GM18519 (cell line): ENCODE measurements at regions not wholly inside any gene's neighbourhood (a gene's known extent, or its start where the extent isn't known, plus 50 kb on each side); places are given as distances from the start of the nearest gene placed in this dataset.

Source experiments
- ATAC-seq: cut with Tn5 transposase; IDR thresholded peaks from one replicate; pipeline ENCODE4 v1.9.1; 2021; ENCODE audit warnings: mild to moderate bottlenecking, moderate library complexity; ENCODE audit not compliant: unreplicated experiment, low FRiP score

DNA sequence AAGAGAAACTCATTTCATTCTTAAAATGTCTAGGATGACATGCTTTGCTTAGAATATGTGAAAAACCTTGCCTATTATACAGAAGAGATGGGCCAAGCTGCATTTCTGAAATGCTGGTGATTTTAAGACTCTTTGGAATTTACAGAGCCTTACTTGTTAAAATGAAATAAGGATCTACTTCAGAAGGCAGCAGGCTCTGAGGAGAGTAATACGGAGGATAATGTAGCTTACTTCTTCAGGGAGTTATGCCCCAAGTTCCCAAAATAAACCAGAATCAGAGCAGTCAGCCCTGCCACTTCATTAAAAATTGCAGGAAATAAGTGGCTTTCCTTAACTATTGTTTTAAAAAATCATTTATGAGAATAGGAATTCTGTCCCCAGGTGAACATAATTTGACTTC is 1000.3 kb upstream of the RAG2 start:
- ATAC-seq = no peak

DNA sequence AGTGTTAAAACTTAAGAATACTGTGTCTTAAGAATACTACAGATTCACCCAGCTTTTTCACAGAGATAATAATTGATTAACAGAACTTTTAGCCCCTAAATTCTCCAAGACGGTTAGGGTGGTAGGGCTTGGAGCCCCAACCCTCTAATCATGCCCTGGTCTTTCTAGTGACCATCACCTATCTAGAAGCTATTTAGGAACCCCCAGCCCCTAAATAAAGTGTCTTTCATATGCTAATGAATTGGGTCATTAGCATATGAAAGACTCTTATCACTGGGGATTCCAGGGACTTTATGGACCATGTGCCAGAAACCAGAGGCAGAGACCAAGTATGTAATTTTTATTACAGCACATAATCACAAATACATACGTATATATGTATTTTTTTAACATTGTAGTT is 999.7 kb upstream of the RAG2 start:
- no peak for ATAC-seq

DNA sequence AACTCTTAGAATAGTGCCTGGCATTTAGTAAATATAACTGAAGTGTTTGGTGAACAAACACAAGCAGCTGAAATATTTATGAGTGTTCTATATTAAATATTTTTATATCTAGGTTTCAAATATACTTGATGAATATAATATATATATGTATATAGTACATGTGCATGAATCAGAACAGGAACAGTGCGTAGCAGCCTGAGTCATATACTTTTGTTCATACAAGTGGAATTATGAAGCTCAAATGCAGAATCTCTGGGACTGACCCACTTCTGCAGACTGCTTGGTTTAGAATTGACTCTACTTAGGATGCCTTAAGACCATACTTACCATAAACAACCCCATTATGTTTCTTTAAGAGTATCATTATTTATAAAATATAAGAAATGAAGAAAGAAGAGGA is 997.8 kb upstream of the RAG2 start:
- ATAC-seq = no peak

DNA sequence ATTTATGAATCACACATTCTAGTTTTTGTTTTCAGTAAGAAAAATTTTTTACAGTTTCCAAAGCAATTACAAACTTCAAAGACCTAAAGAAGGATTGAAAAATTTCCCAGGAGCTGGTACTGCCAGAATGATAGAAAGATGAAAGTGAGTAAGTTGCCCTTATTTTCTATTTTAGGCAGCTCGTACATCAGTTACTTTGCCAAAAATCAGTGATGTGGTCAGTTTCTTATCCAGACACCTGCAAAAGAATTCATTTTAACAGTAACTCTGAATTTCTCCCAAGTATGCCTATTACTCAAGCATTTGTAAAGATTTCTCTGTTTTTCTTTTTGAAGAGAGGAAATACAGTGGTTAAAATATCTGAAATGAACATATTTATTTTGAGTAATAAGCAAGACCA is 976.3 kb upstream of the RAG2 start:
- ATAC-seq = no peak

DNA sequence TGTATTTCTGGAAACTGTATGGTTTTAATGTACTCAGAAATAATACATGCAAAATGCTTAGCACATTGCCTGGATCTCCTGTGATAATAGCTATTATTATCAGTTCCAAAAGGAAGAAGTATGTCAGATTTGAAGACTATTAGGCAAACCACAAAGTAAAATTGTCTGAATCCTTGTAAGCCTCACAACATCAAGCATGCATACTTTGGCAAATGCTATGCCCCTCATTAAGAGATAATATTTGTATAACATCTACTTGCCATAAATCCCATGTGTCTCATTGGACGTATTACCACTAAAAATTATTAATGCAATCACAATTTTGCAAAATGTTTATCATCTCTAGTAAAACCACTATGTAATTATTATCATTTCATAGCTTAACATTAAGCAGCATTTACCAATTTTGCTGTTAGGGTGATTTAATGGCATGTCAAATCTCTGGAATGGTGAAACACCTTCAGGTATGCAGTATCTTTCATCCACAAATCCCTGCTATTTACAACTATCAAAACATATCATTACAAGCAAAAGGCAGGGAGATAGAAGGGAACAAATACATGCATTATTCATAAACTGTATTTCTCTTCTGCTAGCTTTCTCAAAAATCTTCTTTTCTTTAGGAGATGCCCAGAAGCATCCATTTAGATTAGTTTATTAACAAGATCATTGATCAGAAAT is 974.6 kb upstream of the RAG2 start:
- no peak for ATAC-seq

DNA sequence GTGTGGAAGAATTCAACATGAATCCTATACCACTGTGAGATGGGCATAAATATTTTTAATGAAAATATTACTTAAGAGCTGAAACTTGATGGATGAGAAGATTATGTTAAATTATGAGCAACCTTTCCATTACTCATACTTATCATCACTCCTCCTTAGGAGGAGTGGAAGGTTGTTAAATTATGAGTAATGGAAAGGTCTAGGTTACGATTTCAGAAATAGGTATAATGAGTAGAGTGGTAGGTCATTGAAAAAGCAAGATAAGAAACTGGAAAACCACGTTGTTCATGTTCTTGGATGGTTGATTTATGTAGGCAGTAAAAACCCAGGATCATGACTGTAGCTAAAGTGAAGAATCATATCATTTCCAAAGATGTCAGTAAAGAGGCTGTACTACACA is 973.2 kb upstream of the RAG2 start:
- ATAC-seq = no peak

DNA sequence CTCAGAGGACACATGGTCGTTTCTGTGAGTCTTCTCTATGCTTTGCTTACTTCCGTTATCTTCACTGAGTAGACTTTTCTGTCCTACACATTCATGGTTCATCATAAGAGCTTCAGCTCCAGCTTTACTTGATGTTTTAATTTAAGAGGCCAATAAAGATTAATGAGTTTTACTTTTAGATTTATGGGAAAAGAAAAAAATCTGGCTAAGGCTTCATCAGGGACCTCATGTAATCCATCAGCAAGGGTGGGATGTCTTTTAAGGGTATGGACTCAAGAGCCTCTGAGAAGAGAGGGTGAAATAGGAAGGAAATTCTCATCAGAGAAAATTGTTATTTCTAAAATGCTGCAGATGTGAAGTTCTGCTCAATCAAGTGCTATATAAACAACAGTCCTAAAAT is 963.0 kb upstream of the RAG2 start:
- ATAC-seq = no peak

DNA sequence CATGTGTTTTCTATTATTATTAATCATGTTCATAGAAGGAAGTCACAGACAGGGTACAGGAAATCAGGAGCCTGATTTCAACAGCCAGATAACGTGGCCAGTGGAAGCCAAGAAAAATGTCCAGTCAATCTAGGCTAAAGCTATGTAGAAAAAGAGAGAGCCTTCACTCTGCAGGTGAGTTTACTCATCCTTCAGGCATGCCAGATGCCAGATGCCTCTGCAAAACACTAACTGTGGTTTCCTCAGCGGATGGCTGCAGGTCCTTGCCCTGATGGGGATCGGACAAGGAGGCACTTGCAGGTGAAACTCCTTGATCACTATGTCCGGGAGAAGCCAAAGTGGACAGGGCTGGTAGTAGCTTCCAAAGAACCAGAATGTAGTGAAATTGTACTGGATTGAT is 962.3 kb upstream of the RAG2 start:
- no peak for ATAC-seq

DNA sequence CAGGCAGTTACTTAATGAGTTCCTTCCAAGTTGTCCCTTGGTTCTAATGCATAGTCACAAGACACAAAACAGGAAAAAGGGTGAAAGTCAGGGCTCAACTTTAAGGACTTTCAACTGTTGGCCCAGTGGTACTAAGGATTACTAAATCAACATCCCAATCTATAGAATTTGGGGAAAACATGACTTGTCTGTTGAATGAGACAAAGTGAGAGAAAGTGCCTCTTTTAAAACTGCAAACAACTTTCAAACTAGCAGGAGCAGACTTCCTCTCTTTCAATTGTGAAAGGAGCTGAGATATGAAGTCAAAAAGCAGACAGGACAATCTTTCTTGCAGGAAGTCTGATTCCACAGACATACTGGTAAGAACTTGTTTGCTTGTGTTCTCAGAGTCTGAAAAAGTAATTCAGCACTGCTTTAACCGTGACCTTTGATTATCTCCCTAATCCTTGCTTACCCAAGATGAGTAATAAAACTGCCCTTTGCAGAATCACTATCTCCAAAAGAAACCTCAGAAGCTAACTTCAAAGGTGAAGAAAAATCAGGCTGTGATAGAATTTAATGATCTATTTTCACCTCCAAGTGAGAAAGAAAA is 960.7 kb upstream of the RAG2 start:
- ATAC-seq = no peak

DNA sequence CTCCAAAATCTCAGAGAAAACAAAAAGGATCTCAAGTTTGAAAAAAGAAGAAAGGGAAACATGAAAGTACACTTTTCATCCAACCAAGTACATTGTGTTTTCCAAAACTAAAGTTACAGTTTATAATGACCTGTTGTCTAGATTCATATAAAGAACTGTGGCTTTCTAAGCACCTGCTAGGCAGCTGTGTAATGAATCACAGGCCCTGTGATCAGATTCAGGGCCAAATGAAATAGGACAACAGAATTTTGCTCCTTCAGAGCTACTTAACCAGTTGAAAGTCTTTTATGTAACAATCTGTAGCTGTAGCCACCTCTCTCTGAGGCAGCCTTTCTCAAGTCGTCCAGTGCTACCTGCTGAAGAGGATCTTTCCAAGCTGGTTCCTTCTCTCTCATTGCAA is 960.0 kb upstream of the RAG2 start:
- ATAC-seq = no peak

DNA sequence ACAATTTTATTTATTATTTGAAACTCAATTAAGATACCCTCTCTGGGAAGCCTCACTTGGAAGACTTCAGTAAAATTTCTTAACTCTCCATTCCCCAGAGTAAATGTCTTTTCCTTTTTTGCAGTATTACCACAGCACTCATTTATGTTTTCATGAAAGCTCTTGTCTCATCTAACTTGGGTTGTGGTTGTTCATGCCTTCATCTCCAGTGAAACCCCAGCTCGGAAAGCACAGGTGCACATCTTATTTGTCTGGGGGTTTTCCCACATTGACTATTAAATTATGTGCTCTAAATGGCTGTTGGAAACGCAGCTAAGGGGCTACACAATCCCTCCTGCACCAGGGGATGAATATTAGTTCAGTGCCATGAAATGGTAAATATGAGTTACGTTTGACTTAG is 954.2 kb upstream of the RAG2 start:
- no peak for ATAC-seq

DNA sequence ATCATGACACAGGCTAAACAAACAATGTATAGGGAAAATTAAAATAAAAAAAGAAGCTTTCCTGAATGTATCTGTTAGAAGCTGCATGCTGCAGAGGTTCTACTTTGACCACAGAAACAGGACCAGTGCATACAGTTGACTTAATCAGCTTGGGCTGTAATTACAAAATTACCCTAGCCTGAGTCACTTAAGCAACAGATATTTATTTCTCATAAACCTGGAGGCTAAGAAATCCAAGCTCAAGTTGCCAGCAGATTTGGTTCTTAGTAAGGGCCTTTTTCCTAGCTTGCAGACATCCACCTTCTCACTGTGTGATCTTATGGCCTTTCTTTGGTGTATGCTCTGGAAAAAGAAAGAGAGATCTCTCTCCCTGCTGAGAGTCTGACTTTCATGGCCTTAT is 946.5 kb upstream of the RAG2 start:
- ATAC-seq = no peak

DNA sequence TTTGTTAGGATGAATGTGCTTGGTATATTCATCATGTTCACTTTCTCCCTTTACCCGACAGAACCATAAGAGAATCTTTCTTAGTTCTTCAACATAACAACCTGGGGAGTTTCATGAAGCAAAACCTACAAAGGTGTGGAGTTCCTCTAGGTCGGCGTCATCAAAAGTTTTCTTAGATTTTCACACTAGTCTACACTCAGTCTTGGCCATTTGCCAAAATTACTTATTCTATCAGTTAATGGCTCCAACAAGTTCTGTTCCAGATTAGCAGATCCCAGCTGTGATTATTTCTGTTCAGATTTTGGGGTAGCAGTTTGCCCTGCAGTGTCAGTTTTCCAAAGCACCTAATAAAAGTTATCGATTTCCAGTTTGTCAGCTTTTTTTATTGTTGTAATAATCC is 935.8 kb upstream of the RAG2 start:
- no peak for ATAC-seq

DNA sequence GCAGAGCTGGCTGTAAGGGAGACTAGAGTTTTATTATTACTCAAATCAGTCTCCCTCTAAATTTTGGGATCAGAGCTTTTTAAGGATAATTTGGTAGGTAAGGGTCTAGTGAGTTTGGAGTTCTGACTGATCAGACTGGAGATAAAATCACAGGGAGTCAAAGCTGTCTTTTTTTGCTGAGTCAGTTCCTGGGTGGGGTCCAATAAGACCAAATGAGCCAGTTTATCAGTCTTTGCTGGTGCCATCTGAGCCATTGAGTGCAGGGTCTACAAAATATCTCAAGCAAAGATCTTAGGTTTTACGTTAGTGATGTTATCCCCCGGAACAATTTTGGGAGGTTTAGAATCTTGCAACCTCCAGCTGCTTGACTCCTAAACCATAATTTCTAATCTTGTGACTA is 935.1 kb upstream of the RAG2 start:
- ATAC-seq = no peak

DNA sequence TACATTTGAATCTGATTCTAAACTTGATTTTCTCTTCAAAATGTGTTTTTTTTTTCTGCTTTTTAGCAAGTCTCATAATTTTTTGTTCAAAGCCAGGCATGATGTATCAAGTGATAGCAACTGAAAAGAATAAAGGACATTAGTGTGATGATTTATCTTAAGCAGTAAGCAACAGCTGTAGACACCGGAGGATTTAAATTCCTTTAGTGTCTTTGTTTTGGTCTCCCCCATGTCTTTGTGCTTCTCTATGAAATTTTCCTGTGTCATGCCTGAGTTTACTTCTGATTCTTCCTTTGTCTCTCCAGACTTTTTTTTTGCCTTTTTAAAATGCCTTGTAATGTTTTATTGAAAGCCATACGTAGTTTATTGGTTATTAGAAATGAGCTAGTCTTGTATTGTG is 934.2 kb upstream of the RAG2 start:
- ATAC-seq = no peak

DNA sequence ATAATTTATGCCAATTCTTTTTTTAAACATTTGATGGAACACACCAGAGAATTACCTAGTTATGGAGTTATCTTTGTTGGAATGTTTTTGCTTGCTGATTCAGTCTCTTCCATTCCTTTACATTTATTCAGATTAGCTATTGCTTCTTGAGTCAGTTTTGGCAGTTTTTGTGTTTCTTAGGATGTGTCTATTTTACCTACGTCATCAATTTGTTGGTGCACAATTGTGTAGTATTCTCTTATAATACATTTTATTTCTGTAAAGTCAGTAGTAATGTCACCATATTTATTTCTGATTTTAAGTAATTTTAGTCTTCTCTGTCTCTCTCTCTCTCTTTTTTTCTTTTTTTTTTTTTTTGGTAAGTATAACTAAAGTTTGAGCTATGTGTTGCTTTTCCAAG is 929.5 kb upstream of the RAG2 start:
- ATAC-seq = no peak

DNA sequence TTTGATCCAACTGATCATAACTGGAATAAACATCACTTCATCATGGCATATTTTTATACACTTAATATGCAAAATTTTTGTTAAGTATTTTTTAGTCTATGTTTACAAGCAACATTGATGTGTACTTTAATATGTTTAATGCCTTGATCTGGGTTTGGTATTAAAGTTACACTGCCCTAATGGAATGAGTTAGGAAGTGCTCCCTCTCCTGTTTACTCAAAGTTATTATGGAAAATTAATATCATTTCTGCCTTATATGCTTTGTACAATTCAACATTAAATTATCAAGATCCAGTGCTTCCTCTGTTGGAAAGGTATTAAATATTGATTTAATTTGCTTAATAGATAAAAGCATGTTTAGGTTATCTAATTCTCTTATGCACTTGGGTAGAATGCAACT is 927.3 kb upstream of the RAG2 start:
- no peak for ATAC-seq

DNA sequence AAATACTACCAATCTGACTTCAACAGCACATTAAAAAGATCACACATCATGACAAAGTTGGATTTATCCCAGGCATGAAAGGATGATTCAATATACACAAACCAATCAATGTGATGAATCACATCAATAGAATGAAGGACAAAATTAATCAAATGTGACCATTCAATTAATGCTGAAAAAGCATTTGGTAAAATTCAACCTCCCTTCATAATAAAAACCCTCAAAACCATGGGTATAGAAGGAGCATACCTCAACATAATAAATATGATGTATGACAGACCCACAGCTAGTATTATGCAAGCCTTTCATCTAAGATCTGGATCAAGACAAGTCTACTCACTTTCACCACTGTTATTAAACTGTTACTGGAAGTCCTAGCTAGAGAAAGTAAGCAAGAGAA is 921.7 kb upstream of the RAG2 start:
- no peak for ATAC-seq

DNA sequence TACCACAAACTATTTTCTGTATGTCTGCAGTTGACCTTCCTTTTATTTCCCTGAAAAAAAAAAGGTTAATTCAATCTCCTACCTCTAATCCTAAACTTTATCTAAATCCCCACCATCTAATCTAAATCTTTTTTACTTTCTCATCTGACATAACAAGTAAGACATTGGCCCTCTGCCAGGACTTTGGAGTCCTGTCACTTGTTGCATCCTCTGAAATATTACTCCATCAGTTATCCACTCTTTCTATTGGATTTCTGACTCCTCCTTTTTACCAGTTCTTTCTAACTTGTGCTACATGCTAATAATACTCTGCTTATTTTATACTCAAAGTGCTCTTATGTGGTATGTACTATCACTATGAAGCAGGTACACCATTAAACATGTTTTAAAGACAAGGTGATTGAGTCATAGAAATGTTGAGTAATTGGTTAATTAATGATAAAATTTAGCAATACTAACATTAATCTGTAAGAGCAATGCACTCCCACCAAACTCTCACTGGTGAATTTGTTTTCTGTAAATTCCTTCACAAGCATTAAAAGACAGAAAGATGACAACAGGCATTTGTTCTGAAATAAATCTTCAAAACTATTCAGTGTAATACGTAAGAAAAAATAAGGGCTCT is 914.2 kb upstream of the RAG2 start:
- no peak for ATAC-seq

DNA sequence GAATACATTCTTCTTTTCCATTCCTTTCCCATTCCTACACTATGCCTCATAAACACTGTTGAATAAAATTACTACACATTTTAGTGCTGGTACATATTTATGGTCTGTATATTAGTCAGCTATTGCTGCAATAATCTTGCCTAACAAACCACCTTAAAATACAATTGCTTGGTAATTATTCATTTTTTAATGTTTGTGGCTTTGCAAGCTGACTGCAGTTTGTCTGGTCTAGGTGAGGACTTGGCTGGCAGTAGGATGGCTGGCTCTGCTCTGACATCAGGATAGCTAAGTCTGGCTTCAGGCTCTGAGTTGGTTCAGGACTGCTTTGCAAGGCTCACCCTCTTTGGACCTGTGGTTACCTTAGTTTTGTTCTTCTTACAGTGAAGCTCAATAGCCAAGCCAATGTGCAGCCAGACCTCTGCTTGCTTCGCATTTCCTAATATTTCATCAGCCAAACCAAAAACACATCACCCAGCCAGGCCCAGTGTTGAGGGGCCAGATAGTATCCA is 913.4 kb upstream of the RAG2 start:
- ATAC-seq = no peak

DNA sequence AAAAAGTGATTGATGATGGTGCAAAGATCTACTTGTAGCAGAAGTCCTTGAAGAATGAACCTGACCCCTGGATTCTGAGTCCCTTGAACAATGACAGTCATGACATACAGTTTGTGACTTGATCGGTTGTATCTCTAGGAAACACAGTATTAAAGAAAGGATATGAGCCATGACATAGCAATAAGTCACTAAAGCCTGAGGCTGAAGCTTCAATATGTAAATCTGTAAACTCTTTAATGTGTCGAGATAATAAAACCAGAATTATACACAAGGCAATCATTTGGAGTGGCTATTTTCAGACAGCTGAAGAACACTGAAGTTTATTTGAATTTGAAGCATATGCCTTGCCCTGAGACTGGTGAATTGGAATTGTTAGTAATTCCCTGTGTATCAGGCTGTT is 911.5 kb upstream of the RAG2 start:
- ATAC-seq = no peak

DNA sequence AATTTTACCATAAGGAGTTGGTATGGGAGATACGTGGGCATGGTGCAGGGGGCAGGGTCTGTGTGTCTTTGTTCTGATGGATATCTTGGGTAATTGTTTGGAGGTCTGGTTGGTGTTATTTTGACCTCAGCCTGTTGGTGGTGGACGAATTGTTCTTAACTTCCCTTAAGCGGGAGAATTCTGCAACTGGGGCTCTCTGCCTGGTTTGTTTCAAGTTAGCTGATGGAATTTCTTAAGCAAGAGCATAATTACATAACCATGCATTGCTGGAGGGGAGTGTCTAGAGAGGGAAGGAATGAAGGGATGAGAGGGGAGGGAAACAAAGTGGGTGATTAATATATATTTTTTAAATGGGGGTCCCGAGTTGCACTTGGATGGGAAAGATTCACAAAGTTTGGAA is 908.5 kb upstream of the RAG2 start:
- ATAC-seq = no peak
